ENCODE measurements at regions not wholly inside any gene's neighbourhood (a gene's known extent, or its start where the extent isn't known, plus 50 kb on each side); places are given as distances from the start of the nearest gene placed in this dataset.
"Not testable (repeated sequence)": the region's sequence is repeated elsewhere in the genome, so short reads cannot be mapped to it uniquely, and the experiment has no call there.

DNA sequence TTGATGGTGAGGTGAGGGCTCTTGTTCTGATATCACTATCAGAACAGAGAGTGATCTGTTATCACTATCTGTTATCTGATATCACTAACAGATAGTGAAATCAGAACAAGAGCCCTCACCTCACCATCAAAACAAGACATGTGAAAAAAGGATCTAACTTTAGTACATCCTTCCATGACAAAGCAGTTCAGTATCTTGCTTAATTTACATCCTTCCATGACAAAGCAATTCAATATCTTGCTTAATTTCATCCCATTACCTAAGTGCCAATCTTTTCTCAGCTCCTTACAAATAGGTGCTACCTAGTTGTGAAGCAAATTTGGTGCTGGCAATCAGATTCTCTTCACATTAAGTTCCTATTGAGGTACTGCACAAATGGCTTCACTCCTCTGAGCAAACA, 1865.6 kb upstream of the FLRT2 start:
- no peak for DNase-seq

- no peak for DNase-seq
These were observed 1840.7 kb upstream of the FLRT2 start for GRCh38 chr14:83689265-83689664.

DNA sequence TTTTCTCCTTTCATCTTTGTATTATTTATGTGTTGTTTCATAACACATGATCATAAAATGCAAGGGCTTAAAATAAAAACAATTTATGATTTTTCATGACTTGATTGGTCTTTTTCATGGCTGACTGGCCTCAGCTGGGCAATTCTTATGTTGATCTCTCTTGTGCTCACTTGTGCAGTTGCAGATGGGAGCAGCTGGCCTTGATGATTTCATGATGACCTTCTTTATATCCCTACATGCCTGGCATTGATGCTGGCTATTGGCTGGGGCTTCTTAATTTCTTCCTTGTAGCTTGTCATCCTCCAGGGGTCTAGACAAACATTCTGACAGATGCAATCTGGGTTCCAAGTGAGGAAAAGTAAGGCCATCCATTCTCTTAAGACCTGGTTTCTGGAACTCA, 1832.8 kb upstream of the FLRT2 start:
- no peak for DNase-seq

GRCh38 chr14:83702619-83703018, 1827.3 kb upstream of the FLRT2 start:
- no peak for DNase-seq

DNA sequence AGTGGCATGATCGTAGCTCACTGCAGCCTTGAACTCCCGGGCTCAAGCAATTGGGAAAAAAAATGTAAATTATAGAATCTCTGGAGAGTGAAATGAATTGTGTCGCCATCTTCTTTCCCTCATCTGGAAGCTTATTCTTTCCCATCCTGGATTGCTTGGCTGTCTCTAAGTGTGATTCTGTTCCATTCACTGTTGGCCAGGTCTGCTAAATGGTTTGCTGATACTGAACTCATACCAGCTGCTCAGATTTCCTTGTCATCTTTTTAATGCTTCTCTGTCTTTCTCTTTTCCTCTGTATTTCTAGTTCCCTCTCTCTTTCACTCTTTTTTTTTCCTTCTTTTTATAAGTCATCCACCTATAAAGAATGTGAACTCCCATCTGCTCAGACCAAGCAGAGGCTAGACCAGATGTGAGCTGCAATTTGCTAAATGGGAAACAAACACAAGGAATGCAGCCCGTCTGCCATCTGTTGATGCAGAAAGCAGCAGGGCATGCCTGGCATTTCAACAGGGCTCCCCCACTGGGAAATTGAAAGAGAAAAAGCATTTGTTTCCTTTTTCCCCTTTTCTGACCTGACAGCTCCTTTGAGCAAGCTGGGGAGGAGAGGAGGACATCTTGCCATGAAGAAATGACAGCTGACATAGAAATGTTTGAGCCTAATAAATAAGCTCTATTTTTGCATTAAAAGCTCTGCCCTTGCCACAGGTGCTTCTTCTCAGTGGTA, 1823.6 kb upstream of the FLRT2 start:
- no peak for DNase-seq

- DNase-seq, result no peak
These were observed 1822.9 kb upstream of the FLRT2 start for GRCh38 chr14:83707056-83707455.

- DNase-seq, result no peak
These were observed 1820.8 kb upstream of the FLRT2 start for GRCh38 chr14:83709116-83709515.

GRCh38 chr14:83711046-83711445, 1818.9 kb upstream of the FLRT2 start:
- no peak for DNase-seq

GRCh38 chr14:83712418-83713129, 1817.4 kb upstream of the FLRT2 start:
- no peak for DNase-seq

DNA sequence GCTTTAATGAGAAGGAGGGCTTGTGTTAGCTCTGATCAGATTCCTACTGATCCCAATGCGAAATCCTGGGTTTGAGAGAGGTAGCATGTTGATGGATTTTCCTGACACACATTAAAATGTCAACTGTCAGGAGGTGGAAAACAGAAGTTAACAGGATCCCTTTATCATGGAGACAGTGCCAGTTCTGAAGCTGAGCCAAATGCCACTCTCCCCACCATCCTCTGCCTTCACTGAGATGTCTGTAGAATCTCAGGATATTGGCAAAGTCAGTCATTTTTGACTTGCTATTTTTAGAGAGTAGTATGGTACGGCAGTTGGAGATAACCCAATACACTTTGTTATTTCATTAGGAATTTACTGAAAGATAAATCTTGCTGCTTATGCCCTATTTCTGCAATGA, 1816.2 kb upstream of the FLRT2 start:
- DNase-seq, result no peak

GRCh38 chr14:83714151-83714550, 1815.8 kb upstream of the FLRT2 start:
- no peak for DNase-seq

DNA sequence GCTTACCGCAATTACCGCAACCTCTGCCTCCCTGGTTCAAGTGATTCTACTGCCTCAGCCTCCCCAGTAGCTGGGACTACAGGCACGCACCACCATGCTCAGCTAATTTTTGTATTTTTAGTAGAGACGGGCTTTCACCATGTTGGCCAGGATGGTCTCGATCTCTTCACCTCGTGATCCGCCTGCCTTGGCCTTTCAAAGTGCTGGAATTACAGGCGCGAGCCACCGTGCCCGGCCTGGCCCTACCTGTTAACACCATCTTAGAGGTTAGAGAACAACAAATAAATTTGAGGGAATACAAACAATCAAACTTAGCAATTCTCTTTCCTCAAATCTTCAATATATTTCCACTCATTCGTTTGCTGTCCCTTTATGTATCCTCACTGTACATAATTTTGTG, 1810.5 kb upstream of the FLRT2 start:
- not testable (repeated sequence) for DNase-seq

GRCh38 chr14:83733670-83734069, 1796.3 kb upstream of the FLRT2 start:
- no peak for DNase-seq

DNA sequence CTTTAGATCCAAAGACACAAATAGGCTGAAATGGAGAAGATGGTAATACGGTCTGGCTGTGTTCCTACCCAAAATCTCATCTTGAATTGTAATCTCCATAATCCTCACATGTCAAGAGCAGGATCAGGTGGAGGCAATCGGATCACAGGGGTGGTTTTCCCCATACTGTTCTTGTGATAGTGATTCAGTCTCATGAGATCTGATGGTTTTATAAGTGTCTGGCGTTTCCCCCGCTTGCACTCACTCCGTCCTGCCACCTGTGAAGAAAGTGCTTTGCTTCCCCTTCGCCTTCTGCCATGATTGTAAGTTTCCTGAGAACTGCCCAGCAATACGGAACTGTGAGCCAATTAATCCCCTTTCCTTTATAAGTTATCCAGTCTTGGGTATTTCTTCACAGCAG, 1795.5 kb upstream of the FLRT2 start:
- no peak for DNase-seq

DNA sequence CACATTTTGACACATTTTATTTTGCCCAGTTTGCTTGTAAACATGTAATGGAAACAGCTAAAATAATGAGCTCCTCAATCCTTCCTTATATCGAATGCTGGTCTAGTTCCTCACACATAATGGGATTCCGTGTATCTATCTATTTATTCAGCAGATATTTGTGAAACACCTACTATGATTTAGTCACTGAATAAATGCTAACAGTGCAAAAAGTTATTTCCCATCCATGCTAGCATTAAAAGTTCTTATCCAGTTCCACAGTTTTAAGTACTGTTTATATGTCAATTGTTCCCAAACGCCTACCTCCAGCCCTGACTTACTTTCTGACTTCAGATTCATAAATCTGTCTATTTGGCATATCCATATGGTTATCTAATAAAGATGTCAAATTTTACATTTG, 1788.7 kb upstream of the FLRT2 start:
- DNase-seq, result no peak

DNA sequence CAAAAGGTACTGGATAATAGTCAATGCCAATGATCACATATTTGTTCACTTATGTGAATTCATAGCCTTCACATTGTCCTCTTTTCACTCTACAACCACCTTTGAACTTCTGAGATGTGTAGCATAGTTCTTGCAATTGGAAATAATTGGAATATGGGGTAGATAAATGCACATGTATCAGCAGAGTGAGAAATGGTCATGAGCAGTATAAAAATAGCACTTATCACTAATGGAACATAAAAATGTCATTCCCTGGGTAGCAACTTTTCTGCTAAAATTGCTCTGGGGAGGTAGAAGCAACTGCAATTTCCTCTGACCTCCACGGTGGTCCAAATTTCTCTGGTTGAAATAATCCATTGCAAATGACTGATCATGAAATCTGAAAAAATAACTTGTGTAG, 1785.7 kb upstream of the FLRT2 start:
- no peak for DNase-seq

DNA sequence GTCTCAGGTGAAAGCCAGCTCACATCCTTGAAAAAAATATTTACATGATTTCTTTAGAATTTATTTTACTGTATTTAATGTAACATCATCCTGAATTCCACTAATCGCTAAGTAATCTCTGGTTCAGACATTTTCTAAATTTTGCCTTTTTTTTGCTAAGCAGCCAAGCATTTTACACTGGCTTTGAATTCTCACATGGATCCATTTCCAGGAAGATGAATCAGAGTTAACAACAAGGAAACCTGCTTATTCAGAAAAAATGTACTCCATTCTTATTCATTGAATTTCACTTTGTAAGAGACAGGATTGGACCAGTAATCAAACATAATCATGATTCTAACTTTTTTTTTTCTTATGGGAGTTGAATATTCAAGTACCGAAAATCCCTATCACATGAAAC, 1785.1 kb upstream of the FLRT2 start:
- DNase-seq, result no peak

GRCh38 chr14:83746336-83746735, 1783.6 kb upstream of the FLRT2 start:
- no peak for DNase-seq

- DNase-seq, result no peak
These were observed 1772.0 kb upstream of the FLRT2 start for GRCh38 chr14:83757916-83758315.

- no peak for DNase-seq
These were observed 1765.0 kb upstream of the FLRT2 start for GRCh38 chr14:83764656-83765599.

DNA sequence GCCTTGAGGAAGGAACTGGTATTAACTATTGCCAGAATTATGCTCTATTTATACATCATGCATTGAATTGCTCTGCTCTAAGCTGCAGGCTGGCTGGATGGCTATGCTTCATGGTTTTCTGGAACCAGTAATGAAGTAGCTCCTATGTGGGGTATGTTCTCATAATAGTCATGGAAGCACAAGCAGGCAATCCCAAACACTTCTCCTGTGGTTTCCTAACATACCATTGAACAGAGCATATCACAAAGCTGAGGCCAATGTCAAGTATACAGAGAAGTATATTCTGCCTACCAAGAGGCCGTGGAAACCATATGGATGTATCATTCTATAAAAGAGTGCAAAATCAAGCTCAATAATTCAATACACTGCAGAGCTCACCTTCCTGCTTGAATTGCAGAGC, 1752.4 kb upstream of the FLRT2 start:
- DNase-seq, result no peak

DNA sequence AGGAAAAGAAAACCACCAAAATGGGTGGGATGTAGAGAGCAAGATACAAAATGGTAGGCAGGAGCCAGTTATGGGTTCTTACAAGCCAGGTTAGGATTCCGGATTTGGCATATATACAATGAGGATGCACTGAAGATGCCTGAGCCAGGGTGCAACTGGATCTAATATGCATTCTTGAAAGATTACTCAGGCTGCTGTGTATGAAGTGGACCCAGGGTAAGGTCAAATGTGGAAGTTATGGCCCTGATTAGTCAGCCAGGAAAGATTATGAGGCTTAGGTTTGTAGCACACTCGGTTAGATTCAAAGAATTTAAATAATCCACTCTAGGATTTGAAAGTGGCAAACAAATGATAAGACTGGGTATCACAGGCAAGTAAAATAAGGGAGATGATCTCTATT, 1750.7 kb upstream of the FLRT2 start:
- no peak for DNase-seq

DNA sequence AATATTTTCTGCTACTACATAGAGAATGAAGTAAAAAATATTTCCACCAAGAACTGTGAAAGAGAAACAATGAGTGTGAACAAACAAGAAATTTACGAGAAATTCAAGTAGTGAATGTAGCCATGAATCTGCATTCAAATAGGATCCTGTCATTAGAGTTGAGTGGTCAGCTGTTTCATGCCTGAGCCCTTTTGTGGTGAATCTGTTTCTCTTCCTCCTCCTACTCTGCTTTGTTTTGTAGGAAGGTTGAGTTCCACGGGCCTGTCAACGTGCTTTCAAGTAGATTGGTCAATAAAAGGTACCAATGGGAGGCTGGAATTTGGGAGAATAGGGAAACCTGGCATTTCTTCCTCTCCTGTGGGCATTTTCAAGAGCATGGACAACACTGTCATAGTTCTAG, 1749.6 kb upstream of the FLRT2 start:
- DNase-seq, result no peak

DNA sequence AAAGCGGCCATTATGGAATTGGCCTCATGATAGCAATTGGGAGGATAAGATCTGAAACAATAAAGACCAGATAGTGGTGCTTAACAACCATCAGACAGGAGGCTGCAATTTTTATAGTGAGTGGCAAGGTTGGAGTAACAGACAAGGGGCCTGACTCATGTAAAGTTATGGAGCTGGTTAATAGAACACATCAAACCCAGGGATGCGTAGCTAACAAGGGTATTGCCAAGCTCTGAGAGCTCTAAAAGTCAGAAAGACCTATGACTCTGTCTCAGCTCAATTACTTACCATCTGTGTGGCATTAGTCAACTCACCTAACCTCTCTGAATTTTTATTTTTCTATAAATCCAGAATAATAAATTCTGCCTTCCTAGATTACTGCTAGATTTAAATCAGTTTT, 1731.5 kb upstream of the FLRT2 start:
- DNase-seq, result no peak
